Mesodermal cell (in vitro differentiated cells): ENCODE measurements at regions not wholly inside any gene's neighbourhood (a gene's known extent, or its start where the extent isn't known, plus 50 kb on each side); places are given as distances from the start of the nearest gene placed in this dataset.
"Not testable (repeated sequence)": the region's sequence is repeated elsewhere in the genome, so short reads cannot be mapped to it uniquely, and the experiment has no call there.

Experiments used
- H3K27ac ChIP-seq: 2 replicates; pipeline ENCODE4 v1.7.0; 2013; ENCODE audit warnings: mild to moderate bottlenecking, low read depth, low read length, moderate library complexity; ENCODE audit not compliant: severe bottlenecking
- H3K36me3 ChIP-seq: 2 replicates; pipeline ENCODE4 v1.7.1; 2013; ENCODE audit warnings: mild to moderate bottlenecking, low read length, moderate library complexity; ENCODE audit not compliant: control insufficient read depth, insufficient read depth
- H3K4me1 ChIP-seq: one replicate; pipeline ENCODE4 v1.7.1; 2013; ENCODE audit warnings: mild to moderate bottlenecking, low read length; ENCODE audit not compliant: insufficient read depth, control insufficient read depth, poor library complexity, severe bottlenecking
- H3K4me3 ChIP-seq: 2 replicates; pipeline ENCODE4 v1.7.0; 2013; ENCODE audit warnings: low read length, control low read depth, mild to moderate bottlenecking; ENCODE audit not compliant: insufficient read depth, poor library complexity, severe bottlenecking; ENCODE audit errors: extremely low read depth
- H3K9me3 ChIP-seq: 2 replicates; pipeline ENCODE4 v1.7.1; 2013; ENCODE audit warnings: mild to moderate bottlenecking, low read length, moderate library complexity; ENCODE audit not compliant: control insufficient read depth
- WGBS, 2 experiments: methylation state at CpG; one replicate each; pipeline ENCODE4 v1.1.5; 2013; ENCODE audit warnings: missing lambda C conversion rate in 2 of 2; ENCODE audit not compliant: insufficient coverage in 2 of 2; 5-methylcytosine and 5-hydroxymethylcytosine counted together

- Histone ChIP-seq H3K36me3 (no peaks in the 10 kb centered on the region), H3K9me3 (peaks cover 16% of the 10 kb centered on the region), H3K4me3 (no peak overlapping the region), H3K4me1 (no peaks in the 10 kb centered on the region), H3K27ac (no peak overlapping the region)
- 83 to 86% methylated on average over 22 to 28 of the region's 53 CpGs for WGBS, 2 experiments
Measured at GRCh38 chr15:19899021-19899824, 642.4 kb downstream of the GOLGA6L6 start.

DNA sequence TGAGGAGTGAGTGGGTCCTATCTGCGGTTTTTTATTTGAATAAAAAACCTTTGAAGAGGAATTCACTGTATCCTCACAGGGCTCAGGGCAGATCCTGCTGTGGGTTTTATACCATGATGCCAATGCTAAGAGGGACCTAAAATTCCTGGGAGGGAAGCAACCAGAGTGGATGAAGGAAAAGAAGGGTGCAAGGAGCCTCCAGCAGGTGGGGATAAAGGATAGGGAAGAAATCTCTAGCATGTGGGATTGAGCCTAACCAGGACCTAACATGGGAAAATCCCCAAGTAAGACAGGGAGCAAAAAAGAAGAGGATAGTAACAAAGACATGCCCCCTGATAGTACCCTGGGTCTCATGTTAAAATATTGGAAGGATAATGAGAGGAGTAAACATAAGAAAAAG is 652.8 kb downstream of the GOLGA6L6 start:
- not testable (repeated sequence) for H3K36me3 ChIP-seq, H3K27ac ChIP-seq, H3K4me3 ChIP-seq, H3K4me1 ChIP-seq, H3K9me3 ChIP-seq
- WGBS, 2 experiments: no CpG with 5 or more reads among the region's 1 CpG

DNA sequence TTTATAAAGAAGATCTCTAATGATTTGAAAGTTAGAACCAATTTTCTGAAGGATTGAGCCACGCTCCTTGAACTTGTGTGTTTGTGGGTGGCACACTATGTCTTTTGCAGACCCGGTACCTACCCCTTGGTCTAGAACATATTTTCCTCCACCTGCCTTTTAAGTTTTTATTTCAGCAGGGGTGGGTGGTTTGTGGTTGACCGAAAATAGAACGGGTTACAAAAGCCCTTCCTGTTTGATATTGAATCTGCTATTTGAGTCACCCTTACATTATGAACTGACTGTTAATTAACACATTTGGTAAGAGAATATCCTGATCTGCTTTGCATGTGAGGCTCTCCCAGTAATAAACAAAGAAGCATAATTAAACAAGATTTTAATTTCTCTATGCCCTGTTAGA is 697.5 kb downstream of the GOLGA6L6 start:
- not testable (repeated sequence) for H3K36me3 ChIP-seq
- WGBS, 2 experiments: no CpG with 5 or more reads among the region's 4 CpGs

More for the DNA sequence above, 697.5 kb downstream of the GOLGA6L6 start:
- H3K27ac ChIP-seq, H3K9me3 ChIP-seq, H3K4me1 ChIP-seq, H3K4me3 ChIP-seq: not testable (repeated sequence)
